ENCODE measurements at regions not wholly inside any gene's neighbourhood (a gene's known extent, or its start where the extent isn't known, plus 50 kb on each side); places are given as distances from the start of the nearest gene placed in this dataset.

GRCh38 chr4:111811661-111812060 lies 333.6 kb upstream of the FAM241A start:
- 55% methylated on average over 2 of the region's 2 CpGs for WGBS
- no peaks in the 10 kb centered on the region for H3K36me3 ChIP-seq
- no peaks in the 10 kb centered on the region for H3K27me3 ChIP-seq
- DNase-seq (ENCODE audit: low spot score in 2 of 2) = no peak
- no peaks in the 10 kb centered on the region for H3K9me3 ChIP-seq
- H3K4me3 ChIP-seq = no peak overlapping the region
- no peaks in the 10 kb centered on the region for H3K4me1 ChIP-seq
- H3K27ac ChIP-seq = no peak overlapping the region
- no peak for TF ChIP-seq POLR2A (IDR thresholded peaks at IDR 0.05)
- no peak for TF ChIP-seq POLR2AphosphoS5 (IDR thresholded peaks at IDR 0.05)
- no peak for TF ChIP-seq CTCF (IDR thresholded peaks at IDR 0.05)
- no peak for TF ChIP-seq EP300 (IDR thresholded peaks at IDR 0.05)

GRCh38 chr4:111812114-111812513 lies 333.1 kb upstream of the FAM241A start:
- Histone ChIP-seq H3K4me1 (no peaks in the 10 kb centered on the region), H3K4me3 (no peak overlapping the region), H3K27me3 (no peaks in the 10 kb centered on the region), H3K9me3 (no peaks in the 10 kb centered on the region), H3K27ac (no peak overlapping the region), H3K36me3 (no peaks in the 10 kb centered on the region)
- DNase-seq (ENCODE audit: low spot score in 2 of 2) = no peak
- WGBS = 93% methylated on average over 3 of the region's 3 CpGs
- no peak for TF ChIP-seq POLR2A (IDR thresholded peaks at IDR 0.05)
- no peak for TF ChIP-seq POLR2AphosphoS5 (IDR thresholded peaks at IDR 0.05)
- no peak for TF ChIP-seq EP300 (IDR thresholded peaks at IDR 0.05)
- no peak for TF ChIP-seq CTCF (IDR thresholded peaks at IDR 0.05)

GRCh38 chr4:111812760-111813159 lies 332.5 kb upstream of the FAM241A start:
- 85% methylated on average over 1 of the region's 1 CpG for WGBS
- Histone ChIP-seq H3K27me3 (no peaks in the 10 kb centered on the region), H3K9me3 (no peaks in the 10 kb centered on the region), H3K4me3 (no peak overlapping the region), H3K27ac (no peak overlapping the region), H3K4me1 (no peaks in the 10 kb centered on the region), H3K36me3 (no peaks in the 10 kb centered on the region)
- no peak for DNase-seq (ENCODE audit: low spot score in 2 of 2)
- TF ChIP-seq POLR2A (IDR thresholded peaks at IDR 0.05) = no peak
- no peak for TF ChIP-seq POLR2AphosphoS5 (IDR thresholded peaks at IDR 0.05)
- no peak for TF ChIP-seq EP300 (IDR thresholded peaks at IDR 0.05)
- no peak for TF ChIP-seq CTCF (IDR thresholded peaks at IDR 0.05)

- Histone ChIP-seq H3K27me3 (no peaks in the 10 kb centered on the region), H3K4me3 (no peak overlapping the region), H3K27ac (no peak overlapping the region), H3K4me1 (no peaks in the 10 kb centered on the region), H3K36me3 (no peaks in the 10 kb centered on the region), H3K9me3 (no peaks in the 10 kb centered on the region)
- WGBS = 59% methylated on average over 3 of the region's 3 CpGs
- TF ChIP-seq CTCF (IDR thresholded peaks at IDR 0.05) (no peak), POLR2AphosphoS5 (IDR thresholded peaks at IDR 0.05) (no peak), EP300 (IDR thresholded peaks at IDR 0.05) (no peak), POLR2A (IDR thresholded peaks at IDR 0.05) (no peak)
- no peak for DNase-seq (ENCODE audit: low spot score in 2 of 2)
Observed at GRCh38 chr4:111813555-111814140, 331.6 kb upstream of the FAM241A start.

- no peaks in the 10 kb centered on the region for H3K36me3 ChIP-seq
- no peaks in the 10 kb centered on the region for H3K9me3 ChIP-seq
- no peaks in the 10 kb centered on the region for H3K4me1 ChIP-seq
- 49% methylated on average over 6 of the region's 6 CpGs for WGBS
- H3K27me3 ChIP-seq = no peaks in the 10 kb centered on the region
- no peak for TF ChIP-seq CTCF (IDR thresholded peaks at IDR 0.05)
- TF ChIP-seq EP300 (IDR thresholded peaks at IDR 0.05) = no peak
- TF ChIP-seq POLR2AphosphoS5 (IDR thresholded peaks at IDR 0.05) = no peak
- TF ChIP-seq POLR2A (IDR thresholded peaks at IDR 0.05) = no peak
- H3K27ac ChIP-seq = no peak overlapping the region
- H3K4me3 ChIP-seq = no peak overlapping the region
- no peak for DNase-seq (ENCODE audit: low spot score in 2 of 2)
Observed at GRCh38 chr4:111814961-111815360, 330.3 kb upstream of the FAM241A start.

Data from suprapubic skin (tissue), 4 donors.